Activated naive CD4-positive, alpha-beta T cell treated with anti-CD3 and anti-CD28 coated beads, Interleukin-2, amount 10 ng/mL, durations not matched to agents 7 days and 5 days (primary cell): ENCODE measurements at regions not wholly inside any gene's neighbourhood (a gene's known extent, or its start where the extent isn't known, plus 50 kb on each side); places are given as distances from the start of the nearest gene placed in this dataset.

Source experiments
- CTCF ChIA-PET: fragments of 350-600 bp; sonication (Branson Sonifier 250); formaldehyde crosslinking; loops from one replicate; lab custom pipeline; 2021; ENCODE audit warnings: antibody characterized with exemption; lab: Charles Lee
- DNase-seq: peaks from one replicate; pipeline ENCODE4 v3.0.0-alpha.2; 2020
- H3K27ac Mint-ChIP-seq: one replicate; pipeline ENCODE4 v1.8.0; 2021; ENCODE audit warnings: mild to moderate bottlenecking, moderate library complexity, mixed read lengths
- H3K27me3 Mint-ChIP-seq: one replicate; pipeline ENCODE4 v1.8.0; 2021; ENCODE audit warnings: mild to moderate bottlenecking, mixed read lengths
- H3K36me3 Mint-ChIP-seq: one replicate; pipeline ENCODE4 v1.8.0; 2021; ENCODE audit warnings: mixed read lengths
- H3K4me1 Mint-ChIP-seq: one replicate; pipeline ENCODE4 v1.8.0; 2021; ENCODE audit warnings: mixed read lengths
- H3K4me3 Mint-ChIP-seq: one replicate; pipeline ENCODE4 v1.8.0; 2021; ENCODE audit warnings: mild to moderate bottlenecking, moderate library complexity, mixed read lengths
- H3K9me3 Mint-ChIP-seq: one replicate; pipeline ENCODE4 v1.8.0; 2021; ENCODE audit warnings: mixed read lengths

GRCh38 chr15:31472636-31473384, 146.2 kb downstream of the KLF13 start:
- peak; percentile 86 for DNase-seq

GRCh38 chr15:31473385-31474058, 146.9 kb downstream of the KLF13 start:
- H3K27me3 Mint-ChIP-seq, result no peaks in the 10 kb centered on the region
- peaks cover 47% of the 10 kb centered on the region for H3K4me1 Mint-ChIP-seq
- peaks cover 27% of the 10 kb centered on the region for H3K36me3 Mint-ChIP-seq
- CTCF ChIA-PET, result interaction anchor here (0.8 to 10.6 kb wide), 10 partner anchors 9 to 274 kb away, joined by 3 to 100 read pairs (median 8); no protein-coding TSS in a partner anchor
- DNase-seq, result peak; percentile 20
- H3K4me3 Mint-ChIP-seq, result peak overlapping the region; percentile 36
- peaks cover 4% of the 10 kb centered on the region for H3K9me3 Mint-ChIP-seq
- peak overlapping the region; percentile 91 for H3K27ac Mint-ChIP-seq

More at GRCh38 chr15:31472636-31473384, 146.2 kb downstream of the KLF13 start:
- Mint-ChIP-seq H3K36me3 (peaks cover 21% of the 10 kb centered on the region), H3K4me3 (peak overlapping the region; percentile 36), H3K27ac (peak overlapping the region; percentile 91), H3K9me3 (peaks cover 3% of the 10 kb centered on the region), H3K27me3 (peaks cover 6% of the 10 kb centered on the region), H3K4me1 (peaks cover 47% of the 10 kb centered on the region)
- CTCF ChIA-PET, result interaction anchor here (0.8 to 10.6 kb wide), 10 partner anchors 8 to 273 kb away, joined by 3 to 100 read pairs (median 8); no protein-coding TSS in a partner anchor

GRCh38 chr15:31474059-31474868, 147.6 kb downstream of the KLF13 start:
- Mint-ChIP-seq H3K27me3 (no peaks in the 10 kb centered on the region), H3K4me1 (peaks cover 53% of the 10 kb centered on the region), H3K9me3 (peaks cover 4% of the 10 kb centered on the region), H3K27ac (peak overlapping the region; percentile 91), H3K36me3 (peaks cover 32% of the 10 kb centered on the region), H3K4me3 (no peak overlapping the region)
- CTCF ChIA-PET, result interaction anchor here (1.0 to 10.6 kb wide), 7 partner anchors 9 to 259 kb away, joined by 3 to 100 read pairs (median 13); no protein-coding TSS in a partner anchor
- peak; percentile 25 for DNase-seq

- Mint-ChIP-seq H3K4me3 (no peak overlapping the region), H3K27me3 (peaks cover 7% of the 10 kb centered on the region), H3K4me1 (peaks cover 57% of the 10 kb centered on the region), H3K27ac (no peak overlapping the region), H3K36me3 (peaks cover 42% of the 10 kb centered on the region), H3K9me3 (peaks cover 4% of the 10 kb centered on the region)
- CTCF ChIA-PET, result interaction anchor here (1.0 to 10.6 kb wide), 3 partner anchors 12 to 110 kb away, joined by 4 to 100 read pairs (median 71); no protein-coding TSS in a partner anchor
- peak; percentile 5 for DNase-seq
Observed at GRCh38 chr15:31476236-31476810, 149.7 kb downstream of the KLF13 start.

GRCh38 chr15:31476866-31477265, 150.2 kb downstream of the KLF13 start:
- no peak overlapping the region for H3K27ac Mint-ChIP-seq
- peaks cover 7% of the 10 kb centered on the region for H3K27me3 Mint-ChIP-seq
- no peak overlapping the region for H3K4me3 Mint-ChIP-seq
- peak; percentile 16 for DNase-seq
- peaks cover 4% of the 10 kb centered on the region for H3K9me3 Mint-ChIP-seq
- peaks cover 45% of the 10 kb centered on the region for H3K36me3 Mint-ChIP-seq
- CTCF ChIA-PET, result interaction anchor here (1.0 to 10.6 kb wide), 3 partner anchors 12 to 111 kb away, joined by 4 to 100 read pairs (median 71); no protein-coding TSS in a partner anchor
- peaks cover 57% of the 10 kb centered on the region for H3K4me1 Mint-ChIP-seq

- H3K4me3 Mint-ChIP-seq, result no peak overlapping the region
- CTCF ChIA-PET, result interaction anchor here (1.0 to 10.6 kb wide), 3 partner anchors 11 to 111 kb away, joined by 4 to 100 read pairs (median 71); no protein-coding TSS in a partner anchor
- H3K9me3 Mint-ChIP-seq, result peaks cover 4% of the 10 kb centered on the region
- H3K27me3 Mint-ChIP-seq, result peaks cover 9% of the 10 kb centered on the region
- peaks cover 47% of the 10 kb centered on the region for H3K36me3 Mint-ChIP-seq
- peaks cover 57% of the 10 kb centered on the region for H3K4me1 Mint-ChIP-seq
- H3K27ac Mint-ChIP-seq, result no peak overlapping the region
- peak; percentile 15 for DNase-seq
Observed at GRCh38 chr15:31477301-31477700, 150.7 kb downstream of the KLF13 start.

GRCh38 chr15:31477851-31478701, 151.4 kb downstream of the KLF13 start:
- Mint-ChIP-seq H3K4me3 (no peak overlapping the region), H3K36me3 (peaks cover 52% of the 10 kb centered on the region), H3K27ac (no peak overlapping the region), H3K9me3 (peaks cover 4% of the 10 kb centered on the region), H3K4me1 (peaks cover 56% of the 10 kb centered on the region), H3K27me3 (peaks cover 16% of the 10 kb centered on the region)
- CTCF ChIA-PET, result interaction anchor here (1.1 to 10.6 kb wide), 3 partner anchors 11 to 111 kb away, joined by 3 to 100 read pairs (median 71); no protein-coding TSS in a partner anchor
- peak; percentile 14 for DNase-seq

GRCh38 chr15:31478702-31479221, 152.1 kb downstream of the KLF13 start:
- peaks cover 52% of the 10 kb centered on the region for H3K36me3 Mint-ChIP-seq
- CTCF ChIA-PET, result interaction anchor here (1.1 to 10.6 kb wide), 2 partner anchors 40 to 112 kb away, joined by 3 to 100 read pairs; no protein-coding TSS in a partner anchor
- DNase-seq, result no peak
- H3K4me1 Mint-ChIP-seq, result peaks cover 49% of the 10 kb centered on the region
- peaks cover 17% of the 10 kb centered on the region for H3K27me3 Mint-ChIP-seq
- no peak overlapping the region for H3K4me3 Mint-ChIP-seq
- peaks cover 4% of the 10 kb centered on the region for H3K9me3 Mint-ChIP-seq
- H3K27ac Mint-ChIP-seq, result no peak overlapping the region

GRCh38 chr15:31480356-31481025, 153.9 kb downstream of the KLF13 start:
- peak; percentile 16 for DNase-seq
- no peak overlapping the region for H3K27ac Mint-ChIP-seq
- H3K27me3 Mint-ChIP-seq, result peaks cover 33% of the 10 kb centered on the region
- peaks cover 51% of the 10 kb centered on the region for H3K36me3 Mint-ChIP-seq
- peaks cover 4% of the 10 kb centered on the region for H3K9me3 Mint-ChIP-seq
- CTCF ChIA-PET, result interaction anchor here (0.8 to 10.6 kb wide), 3 partner anchors 8 to 114 kb away, joined by 3 to 100 read pairs (median 3); no protein-coding TSS in a partner anchor
- peaks cover 50% of the 10 kb centered on the region for H3K4me1 Mint-ChIP-seq
- peak overlapping the region; percentile 9 for H3K4me3 Mint-ChIP-seq

- CTCF ChIA-PET, result interaction anchor here (0.6 to 4.2 kb wide), 5 partner anchors 9 to 281 kb away, joined by 3 to 26 read pairs (median 3); no protein-coding TSS in a partner anchor
- Mint-ChIP-seq H3K4me1 (peaks cover 50% of the 10 kb centered on the region), H3K36me3 (peaks cover 48% of the 10 kb centered on the region), H3K4me3 (peak overlapping the region; percentile 46), H3K9me3 (peaks cover 4% of the 10 kb centered on the region), H3K27ac (no peak overlapping the region), H3K27me3 (peaks cover 36% of the 10 kb centered on the region)
- no peak for DNase-seq
Observed at GRCh38 chr15:31481142-31481541, 154.5 kb downstream of the KLF13 start.

GRCh38 chr15:31482122-31482922, 155.7 kb downstream of the KLF13 start:
- DNase-seq, result peak; percentile 24
- CTCF ChIA-PET, result interaction anchor here (0.7 to 4.2 kb wide), 9 partner anchors 9 to 282 kb away, joined by 3 to 26 read pairs (median 7); no protein-coding TSS in a partner anchor
- Mint-ChIP-seq H3K27me3 (peaks cover 36% of the 10 kb centered on the region), H3K27ac (peak overlapping the region; percentile 93), H3K9me3 (peaks cover 4% of the 10 kb centered on the region), H3K36me3 (peaks cover 45% of the 10 kb centered on the region), H3K4me3 (peak overlapping the region; percentile 89), H3K4me1 (peaks cover 55% of the 10 kb centered on the region)
